C4-2B (cell line): ENCODE measurements at regions not wholly inside any gene's neighbourhood (a gene's known extent, or its start where the extent isn't known, plus 50 kb on each side); places are given as distances from the start of the nearest gene placed in this dataset.

Source experiments
- ZFX ChIP-seq: fragments of 450-650 bp; IDR thresholded peaks from 2 replicates; pipeline ENCODE4 v1.6.1; 2017
- TF ChIP-seq, protein P1 (sequence below): fragments of 450-650 bp; conservative IDR thresholded peaks from 2 replicates; pipeline ENCODE4 v1.5.1; 2017; ENCODE audit warnings: mild to moderate bottlenecking

DNA sequence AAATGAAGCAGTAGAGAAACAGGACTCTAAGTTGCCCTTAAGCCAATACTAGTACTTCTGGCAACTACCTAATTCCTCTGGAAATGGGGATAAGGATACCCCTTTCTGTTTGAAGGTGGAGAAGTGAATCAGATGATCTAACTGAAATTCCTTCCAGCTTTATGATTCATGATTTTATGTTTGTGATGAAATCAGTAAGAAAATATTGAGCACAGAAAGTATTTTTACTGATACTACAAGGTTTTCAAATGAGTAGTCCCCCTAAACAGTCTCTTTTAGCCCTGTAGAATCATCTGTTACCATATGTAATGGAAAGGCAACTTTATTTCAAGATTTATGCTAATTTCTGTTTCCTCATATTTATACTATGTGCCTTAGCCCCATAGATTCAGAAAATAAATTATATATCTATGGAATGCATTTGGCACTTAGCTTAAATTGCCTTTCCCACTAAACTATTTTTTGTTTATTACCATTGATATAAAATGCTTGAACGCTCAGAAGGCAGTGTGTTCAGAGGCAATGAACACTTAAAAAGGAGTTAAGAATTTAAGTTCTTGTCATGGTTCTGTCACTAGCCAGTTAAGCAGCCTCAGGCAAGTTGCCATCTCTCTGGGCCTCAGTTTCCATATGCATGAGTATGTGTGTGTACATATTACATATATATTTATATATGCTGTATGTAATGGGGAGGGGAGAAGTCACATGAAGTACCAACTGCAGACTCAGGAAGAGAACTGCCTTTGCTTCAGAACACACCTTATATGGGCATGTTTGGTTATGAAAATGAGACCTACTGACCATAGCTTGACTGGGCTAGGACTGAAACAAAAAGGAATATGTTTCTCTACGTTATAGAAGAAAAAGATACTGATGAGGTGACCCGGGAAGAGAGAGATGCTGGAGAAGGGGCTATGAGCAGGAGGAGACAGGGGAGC is 97.7 kb downstream of the CDC42EP3 start:
- TF ChIP-seq, protein P1, sequence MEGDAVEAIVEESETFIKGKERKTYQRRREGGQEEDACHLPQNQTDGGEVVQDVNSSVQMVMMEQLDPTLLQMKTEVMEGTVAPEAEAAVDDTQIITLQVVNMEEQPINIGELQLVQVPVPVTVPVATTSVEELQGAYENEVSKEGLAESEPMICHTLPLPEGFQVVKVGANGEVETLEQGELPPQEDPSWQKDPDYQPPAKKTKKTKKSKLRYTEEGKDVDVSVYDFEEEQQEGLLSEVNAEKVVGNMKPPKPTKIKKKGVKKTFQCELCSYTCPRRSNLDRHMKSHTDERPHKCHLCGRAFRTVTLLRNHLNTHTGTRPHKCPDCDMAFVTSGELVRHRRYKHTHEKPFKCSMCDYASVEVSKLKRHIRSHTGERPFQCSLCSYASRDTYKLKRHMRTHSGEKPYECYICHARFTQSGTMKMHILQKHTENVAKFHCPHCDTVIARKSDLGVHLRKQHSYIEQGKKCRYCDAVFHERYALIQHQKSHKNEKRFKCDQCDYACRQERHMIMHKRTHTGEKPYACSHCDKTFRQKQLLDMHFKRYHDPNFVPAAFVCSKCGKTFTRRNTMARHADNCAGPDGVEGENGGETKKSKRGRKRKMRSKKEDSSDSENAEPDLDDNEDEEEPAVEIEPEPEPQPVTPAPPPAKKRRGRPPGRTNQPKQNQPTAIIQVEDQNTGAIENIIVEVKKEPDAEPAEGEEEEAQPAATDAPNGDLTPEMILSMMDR: no peak
- no peak for TF ChIP-seq ZFX
